ENCODE measurements at regions not wholly inside any gene's neighbourhood (a gene's known extent, or its start where the extent isn't known, plus 50 kb on each side); places are given as distances from the start of the nearest gene placed in this dataset.
A peak's percentile ranks its signal among the peaks of the same experiment; 100 is the strongest.
"Not testable (repeated sequence)": the region's sequence is repeated elsewhere in the genome, so short reads cannot be mapped to it uniquely, and the experiment has no call there.

- Histone ChIP-seq H3K27me3 (ENCODE audit: control insufficient read depth, insufficient read depth, low read length) (no peaks in the 10 kb centered on the region), H3K9me3 (ENCODE audit: control insufficient read depth in 2 of 2, low read length in 2 of 2) (no peaks in the 10 kb centered on the region), H3K4me3 (ENCODE audit: low read depth, low read length) (no peak overlapping the region), H3K4me1 (ENCODE audit: control insufficient read depth, insufficient read depth, low read length, poor library complexity, severe bottlenecking) (no peaks in the 10 kb centered on the region), H3K27ac (ENCODE audit: insufficient read depth, low read length, poor library complexity, severe bottlenecking) (no peak overlapping the region), H3K36me3 (ENCODE audit: control insufficient read depth, insufficient read depth, low read length) (no peaks in the 10 kb centered on the region)
- Mint-ChIP-seq H3K27me3 (peaks cover 21% of the 10 kb centered on the region), H3K9me3 (no peaks in the 10 kb centered on the region), H3K4me3 (no peak overlapping the region), H3K36me3 (no peaks in the 10 kb centered on the region), H3K4me1 (no peaks in the 10 kb centered on the region), H3K27ac (no peak overlapping the region)
- DNase-seq (no peak), ATAC-seq (ENCODE audit: low read depth in 2 of 2) (no peak)
Observed at GRCh38 chr4:109378511-109378910, 55.1 kb upstream of the SEC24B start.

- Histone ChIP-seq H3K36me3 (ENCODE audit: control insufficient read depth, insufficient read depth, low read length) (no peaks in the 10 kb centered on the region), H3K27me3 (ENCODE audit: control insufficient read depth, insufficient read depth, low read length) (no peaks in the 10 kb centered on the region), H3K4me1 (ENCODE audit: control insufficient read depth, insufficient read depth, low read length, poor library complexity, severe bottlenecking) (no peaks in the 10 kb centered on the region), H3K9me3 (ENCODE audit: control insufficient read depth in 2 of 2, low read length in 2 of 2) (no peaks in the 10 kb centered on the region), H3K4me3 (ENCODE audit: low read depth, low read length) (no peak overlapping the region), H3K27ac (ENCODE audit: insufficient read depth, low read length, poor library complexity, severe bottlenecking) (no peak overlapping the region)
- Mint-ChIP-seq H3K36me3 (no peaks in the 10 kb centered on the region), H3K27me3 (peaks cover 26% of the 10 kb centered on the region), H3K4me3 (no peak overlapping the region), H3K4me1 (no peaks in the 10 kb centered on the region), H3K27ac (no peak overlapping the region), H3K9me3 (no peaks in the 10 kb centered on the region)
- DNase-seq, result no peak
- ATAC-seq (ENCODE audit: low read depth in 2 of 2), result no peak
Observed at GRCh38 chr4:109378076-109378475, 55.5 kb upstream of the SEC24B start.

DNA sequence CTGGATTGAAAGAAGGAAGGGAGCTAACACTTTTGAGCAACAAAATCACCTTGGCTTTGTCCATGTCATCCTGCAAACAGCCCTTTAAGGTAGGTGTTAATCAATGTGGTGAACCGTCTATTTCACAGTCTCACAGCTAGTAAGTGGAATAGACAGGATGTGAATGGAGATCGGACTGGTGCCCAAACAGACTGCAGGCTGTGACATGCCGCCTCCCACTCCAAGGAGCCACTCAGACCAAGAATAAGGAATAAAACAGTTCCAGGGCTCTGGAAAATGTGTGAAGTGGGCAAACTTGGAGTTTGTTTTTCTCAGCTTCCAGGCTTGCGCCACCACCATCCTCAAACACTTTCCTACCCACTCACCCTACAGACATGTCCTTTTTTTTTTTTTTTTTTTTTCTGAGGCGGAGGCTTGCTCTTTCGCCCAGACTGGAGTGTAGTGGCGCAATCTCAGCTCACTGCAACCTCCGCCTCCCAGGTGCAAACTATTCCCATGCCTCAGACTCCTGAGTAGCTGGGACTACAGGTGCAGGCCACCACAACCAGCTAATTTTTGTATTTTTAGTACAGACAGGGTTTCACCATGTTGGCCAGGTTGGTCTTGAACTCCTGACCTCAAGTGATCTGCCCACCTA, 57.7 kb upstream of the SEC24B start:
- H3K4me1 Mint-ChIP-seq, result no peaks in the 10 kb centered on the region
- Histone ChIP-seq H3K9me3 (ENCODE audit: control insufficient read depth in 2 of 2, low read length in 2 of 2) (no peaks in the 10 kb centered on the region), H3K36me3 (ENCODE audit: control insufficient read depth, insufficient read depth, low read length) (no peaks in the 10 kb centered on the region), H3K4me1 (ENCODE audit: control insufficient read depth, insufficient read depth, low read length, poor library complexity, severe bottlenecking) (no peaks in the 10 kb centered on the region), H3K27me3 (ENCODE audit: control insufficient read depth, insufficient read depth, low read length) (no peaks in the 10 kb centered on the region), H3K4me3 (ENCODE audit: low read depth, low read length) (no peak overlapping the region), H3K27ac (ENCODE audit: insufficient read depth, low read length, poor library complexity, severe bottlenecking) (no peak overlapping the region)
- H3K27me3 Mint-ChIP-seq, result peaks cover 30% of the 10 kb centered on the region
- DNase-seq, result no peak
- no peaks in the 10 kb centered on the region for H3K36me3 Mint-ChIP-seq
- ATAC-seq (ENCODE audit: low read depth in 2 of 2), result no peak
- H3K4me3 Mint-ChIP-seq, result no peak overlapping the region
- H3K27ac Mint-ChIP-seq, result no peak overlapping the region
- no peaks in the 10 kb centered on the region for H3K9me3 Mint-ChIP-seq

DNA sequence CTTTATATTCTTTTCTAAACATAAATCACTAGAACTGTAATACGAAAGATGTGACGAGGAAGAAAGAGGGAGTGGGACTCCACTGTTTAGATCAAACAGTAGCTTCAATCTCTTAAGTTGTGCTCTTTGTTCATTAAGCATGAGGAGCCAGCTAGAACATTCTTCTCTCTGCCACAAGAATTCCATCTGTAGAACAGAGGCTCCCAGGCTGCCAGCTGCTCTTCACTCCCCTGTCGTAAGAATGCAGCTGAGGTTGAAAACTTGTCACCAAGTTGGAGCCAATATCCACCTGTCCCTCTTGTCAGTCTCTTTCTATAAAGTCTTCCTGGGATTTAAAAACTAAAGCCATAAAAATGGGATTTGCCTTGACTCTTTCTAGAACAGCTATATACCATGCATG, 65.0 kb upstream of the SEC24B start:
- Mint-ChIP-seq H3K36me3 (no peaks in the 10 kb centered on the region), H3K9me3 (peaks cover 0 to 3% (median 0%) of the 10 kb centered on the region in 7 donors), H3K27ac (no peak overlapping the region), H3K27me3 (peaks cover 21% of the 10 kb centered on the region), H3K4me3 (no peak overlapping the region), H3K4me1 (no peaks in the 10 kb centered on the region)
- H3K36me3 ChIP-seq (ENCODE audit: control insufficient read depth, insufficient read depth, low read length), result no peaks in the 10 kb centered on the region
- ATAC-seq (ENCODE audit: low read depth in 2 of 2) (no peak), DNase-seq (no peak)
- H3K27me3 ChIP-seq (ENCODE audit: control insufficient read depth, insufficient read depth, low read length), result peaks cover 2% of the 10 kb centered on the region
- no peaks in the 10 kb centered on the region for H3K4me1 ChIP-seq (ENCODE audit: control insufficient read depth, insufficient read depth, low read length, poor library complexity, severe bottlenecking)
- H3K9me3 ChIP-seq (ENCODE audit: control insufficient read depth in 2 of 2, low read length in 2 of 2), result no peaks in the 10 kb centered on the region
- H3K27ac ChIP-seq (ENCODE audit: insufficient read depth, low read length, poor library complexity, severe bottlenecking), result no peak overlapping the region
- no peak overlapping the region for H3K4me3 ChIP-seq (ENCODE audit: low read depth, low read length)

DNA sequence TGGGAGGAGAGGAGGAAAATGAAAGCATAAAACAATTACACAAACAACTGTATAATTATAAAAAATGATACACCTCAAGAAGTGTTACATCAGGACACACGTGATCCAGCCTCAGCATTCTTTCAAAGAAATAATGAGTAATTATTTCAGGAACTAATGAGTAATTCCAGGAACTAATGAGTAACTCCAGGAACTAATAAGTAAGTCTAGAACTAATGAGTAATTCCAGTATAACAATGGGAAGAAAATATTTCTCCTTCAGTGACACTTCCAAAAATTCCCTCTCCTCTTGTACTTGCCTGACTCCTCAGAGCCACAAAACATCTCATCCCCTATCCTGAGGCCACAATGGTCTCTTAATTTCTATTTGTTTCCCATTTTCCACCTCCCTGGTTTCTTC, 63.5 kb upstream of the COL25A1 start:
- Mint-ChIP-seq H3K27me3 (peaks cover 12% of the 10 kb centered on the region), H3K9me3 (peaks cover 0 to 3% (median 0%) of the 10 kb centered on the region in 7 donors), H3K36me3 (no peaks in the 10 kb centered on the region), H3K4me1 (no peaks in the 10 kb centered on the region), H3K27ac (no peak overlapping the region), H3K4me3 (no peak overlapping the region)
- Histone ChIP-seq H3K27ac (ENCODE audit: insufficient read depth, low read length, poor library complexity, severe bottlenecking) (no peak overlapping the region), H3K36me3 (ENCODE audit: control insufficient read depth, insufficient read depth, low read length) (no peaks in the 10 kb centered on the region), H3K4me3 (ENCODE audit: low read depth, low read length) (no peak overlapping the region), H3K4me1 (ENCODE audit: control insufficient read depth, insufficient read depth, low read length, poor library complexity, severe bottlenecking) (no peaks in the 10 kb centered on the region), H3K9me3 (ENCODE audit: control insufficient read depth in 2 of 2, low read length in 2 of 2) (no peaks in the 10 kb centered on the region), H3K27me3 (ENCODE audit: control insufficient read depth, insufficient read depth, low read length) (peaks cover 2% of the 10 kb centered on the region)
- DNase-seq, result no peak
- no peak for ATAC-seq (ENCODE audit: low read depth in 2 of 2)

DNA sequence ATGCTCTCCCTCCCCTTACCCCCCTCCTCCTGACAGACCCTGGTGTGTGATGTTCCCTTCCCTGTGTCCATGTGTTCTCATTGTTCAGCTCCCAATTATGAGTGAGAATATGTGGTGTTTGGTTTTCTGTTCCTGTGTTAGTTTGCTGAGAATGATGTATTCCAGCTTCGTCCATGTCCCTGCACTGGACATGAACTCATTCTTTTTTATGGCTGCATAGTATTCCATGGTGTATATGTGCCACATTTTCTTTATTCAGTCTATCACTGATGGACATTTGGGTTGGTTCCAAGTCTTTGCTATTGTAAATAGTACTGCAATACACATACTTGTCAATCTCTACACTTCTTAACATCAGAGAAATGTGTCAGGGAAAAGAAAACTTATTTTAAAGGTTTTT, 62.8 kb upstream of the COL25A1 start:
- H3K4me1 ChIP-seq (ENCODE audit: control insufficient read depth, insufficient read depth, low read length, poor library complexity, severe bottlenecking); ATAC-seq (ENCODE audit: low read depth in 2 of 2); DNase-seq; H3K4me1 Mint-ChIP-seq; H3K27ac ChIP-seq (ENCODE audit: insufficient read depth, low read length, poor library complexity, severe bottlenecking); H3K4me3 Mint-ChIP-seq; H3K9me3 ChIP-seq (ENCODE audit: control insufficient read depth in 2 of 2, low read length in 2 of 2); H3K4me3 ChIP-seq (ENCODE audit: low read depth, low read length); H3K9me3 Mint-ChIP-seq; H3K36me3 Mint-ChIP-seq; H3K27me3 ChIP-seq (ENCODE audit: control insufficient read depth, insufficient read depth, low read length); H3K36me3 ChIP-seq (ENCODE audit: control insufficient read depth, insufficient read depth, low read length): not testable (repeated sequence)
- peak overlapping the region in 1 of 3 donors; percentile 60 for H3K27ac Mint-ChIP-seq
- peaks cover 15% of the 10 kb centered on the region for H3K27me3 Mint-ChIP-seq

DNA sequence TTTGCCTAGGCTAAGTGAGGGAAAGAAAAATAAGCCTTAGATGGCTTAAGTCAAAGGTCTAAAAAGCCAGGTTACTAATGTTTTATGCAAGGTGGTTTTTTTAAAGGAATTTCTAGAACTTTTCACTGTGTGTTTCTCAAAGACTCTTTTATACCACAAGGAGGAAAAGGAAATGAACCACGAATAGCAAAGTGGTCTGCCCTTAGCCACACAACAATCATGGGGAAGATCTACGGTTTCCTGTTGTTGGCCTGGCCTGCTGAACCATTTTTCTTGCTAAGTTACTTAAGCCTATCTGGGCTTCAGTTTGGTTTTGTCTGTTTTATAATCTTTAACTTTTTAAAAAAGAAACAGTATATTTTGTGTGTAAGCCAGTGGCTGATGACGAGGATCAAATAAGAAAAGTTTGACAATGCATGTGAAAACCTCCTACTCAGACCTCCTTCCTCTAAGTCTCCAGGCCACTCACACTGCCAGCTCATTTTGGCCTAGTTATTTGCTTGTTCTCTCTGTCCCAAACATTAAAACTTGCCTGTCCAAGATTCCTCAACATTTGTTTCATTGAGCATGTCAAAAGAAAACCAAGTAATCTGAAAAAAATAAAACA, 56.7 kb upstream of the COL25A1 start:
- Histone ChIP-seq H3K9me3 (ENCODE audit: control insufficient read depth in 2 of 2, low read length in 2 of 2) (no peaks in the 10 kb centered on the region), H3K4me3 (ENCODE audit: low read depth, low read length) (peak overlapping the region; percentile 30), H3K27ac (ENCODE audit: insufficient read depth, low read length, poor library complexity, severe bottlenecking) (no peak overlapping the region), H3K36me3 (ENCODE audit: control insufficient read depth, insufficient read depth, low read length) (no peaks in the 10 kb centered on the region), H3K27me3 (ENCODE audit: control insufficient read depth, insufficient read depth, low read length) (peaks cover 2% of the 10 kb centered on the region), H3K4me1 (ENCODE audit: control insufficient read depth, insufficient read depth, low read length, poor library complexity, severe bottlenecking) (peaks cover 11% of the 10 kb centered on the region)
- Mint-ChIP-seq H3K4me1 (peaks cover 11 to 23% (median 18%) of the 10 kb centered on the region in 4 donors), H3K9me3 (peaks cover 0 to 2% (median 0%) of the 10 kb centered on the region in 7 donors), H3K36me3 (no peaks in the 10 kb centered on the region), H3K27me3 (peaks cover 41% of the 10 kb centered on the region), H3K4me3 (peak overlapping the region in 1 of 4 donors; percentile 52), H3K27ac (peak overlapping the region; percentile 7 to 61 (median 60))
- DNase-seq (peak in 2 of 3 donors; percentile 8 to 66), ATAC-seq (ENCODE audit: low read depth in 2 of 2) (peak in 1 of 2 donors; percentile 44)

DNA sequence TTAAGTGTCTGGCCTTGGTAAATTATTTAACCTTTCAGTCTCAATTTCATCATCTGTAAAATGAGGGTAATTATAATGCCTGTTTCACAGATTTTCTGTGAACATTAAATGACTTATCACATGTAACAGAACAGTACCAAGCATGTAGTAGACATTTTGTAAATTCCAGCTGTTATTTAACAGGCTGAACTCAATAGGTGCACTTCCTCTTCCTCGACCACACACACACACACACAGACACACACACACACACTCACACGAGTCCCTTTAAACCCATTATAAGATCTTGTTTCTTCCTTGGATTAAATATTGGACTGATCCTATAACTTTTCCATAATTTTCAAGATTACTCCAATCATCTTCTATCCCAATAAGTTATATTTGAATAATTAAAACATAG, 53.4 kb upstream of the COL25A1 start:
- Mint-ChIP-seq H3K9me3 (peaks cover 0 to 2% (median 0%) of the 10 kb centered on the region in 7 donors), H3K4me1 (peaks cover 11 to 23% (median 18%) of the 10 kb centered on the region in 4 donors), H3K4me3 (no peak overlapping the region), H3K36me3 (no peaks in the 10 kb centered on the region), H3K27me3 (peaks cover 42% of the 10 kb centered on the region), H3K27ac (no peak overlapping the region)
- H3K36me3 ChIP-seq (ENCODE audit: control insufficient read depth, insufficient read depth, low read length), result no peaks in the 10 kb centered on the region
- H3K4me1 ChIP-seq (ENCODE audit: control insufficient read depth, insufficient read depth, low read length, poor library complexity, severe bottlenecking), result peaks cover 11% of the 10 kb centered on the region
- DNase-seq, result no peak
- ATAC-seq (ENCODE audit: low read depth in 2 of 2), result no peak
- no peaks in the 10 kb centered on the region for H3K27me3 ChIP-seq (ENCODE audit: control insufficient read depth, insufficient read depth, low read length)
- no peak overlapping the region for H3K27ac ChIP-seq (ENCODE audit: insufficient read depth, low read length, poor library complexity, severe bottlenecking)
- H3K4me3 ChIP-seq (ENCODE audit: low read depth, low read length), result no peak overlapping the region
- H3K9me3 ChIP-seq (ENCODE audit: control insufficient read depth in 2 of 2, low read length in 2 of 2), result no peaks in the 10 kb centered on the region
